ENCODE measurements at regions not wholly inside any gene's neighbourhood (a gene's known extent, or its start where the extent isn't known, plus 50 kb on each side); places are given as distances from the start of the nearest gene placed in this dataset.

DNA sequence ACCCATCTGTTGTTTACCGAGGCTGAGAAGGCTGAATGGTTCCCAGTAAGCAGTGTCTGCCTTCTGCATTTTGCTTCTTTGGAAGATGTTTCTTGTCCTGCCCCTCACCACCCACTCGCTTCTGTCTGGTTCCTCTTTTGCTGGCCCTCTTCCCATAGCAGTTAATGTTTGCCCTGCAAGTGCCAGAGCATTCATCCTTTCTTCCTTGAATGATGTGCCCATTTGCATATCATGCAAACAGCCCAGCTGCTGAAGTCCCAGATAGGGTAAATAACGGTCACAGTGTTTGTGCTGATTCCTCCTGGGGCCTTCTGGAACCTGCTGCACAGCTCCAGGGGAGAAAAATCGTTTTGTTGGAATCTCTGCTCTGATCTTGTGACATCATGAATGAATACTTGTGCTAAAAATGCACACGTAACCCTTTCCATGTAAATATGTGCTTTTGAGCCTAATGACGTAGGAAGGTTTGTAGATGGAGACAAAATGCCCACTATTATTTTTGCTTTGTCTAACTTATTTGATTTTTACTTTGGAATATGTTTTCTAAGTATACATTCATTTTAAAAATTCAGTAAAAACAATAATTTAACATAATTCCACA lies 381.0 kb downstream of the SOX2 start:
- no peak overlapping the region for H3K27ac ChIP-seq
- H3K4me1 ChIP-seq: no peaks in the 10 kb centered on the region
- intact Hi-C loops (cut with DNase I): no loop called here
- H3K27me3 ChIP-seq: no peaks in the 10 kb centered on the region
- TF ChIP-seq POLR2A (IDR thresholded peaks at IDR 0.05) (no peak), CTCF (IDR thresholded peaks at IDR 0.05) (no peak), POLR2AphosphoS5 (IDR thresholded peaks at IDR 0.05; ENCODE audit: insufficient read depth in 1 of 2, low read depth in 1 of 2) (no peak)
- DNase-seq (ENCODE audit: extremely low spot score in 2 of 2): no peak
- H3K36me3 ChIP-seq: no peaks in the 10 kb centered on the region
- no peak overlapping the region for H3K4me3 ChIP-seq
- H3K9me3 ChIP-seq: no peaks in the 10 kb centered on the region

DNA sequence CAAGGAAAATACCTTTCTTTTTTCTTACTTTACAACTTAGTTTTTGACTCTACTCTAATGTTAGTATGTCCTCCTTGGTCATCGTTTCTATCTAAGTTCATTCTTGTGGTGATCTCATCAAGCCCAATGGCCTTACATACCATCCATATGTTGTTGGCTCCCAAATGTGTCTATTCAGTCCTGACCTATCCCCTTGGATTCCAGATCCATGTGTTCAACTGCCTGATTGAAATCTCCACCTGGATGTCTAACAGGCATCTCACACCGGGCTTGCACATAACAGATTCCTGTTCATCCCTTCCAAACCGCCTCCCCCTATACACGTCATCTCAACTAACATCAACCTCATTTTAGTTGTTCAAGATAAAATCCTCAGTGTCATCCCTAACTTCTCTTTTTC lies 382.6 kb downstream of the SOX2 start:
- Histone ChIP-seq H3K4me3 (no peak overlapping the region), H3K9me3 (no peaks in the 10 kb centered on the region), H3K27me3 (no peaks in the 10 kb centered on the region), H3K27ac (no peak overlapping the region), H3K36me3 (no peaks in the 10 kb centered on the region), H3K4me1 (no peaks in the 10 kb centered on the region)
- TF ChIP-seq CTCF (IDR thresholded peaks at IDR 0.05) (no peak), POLR2A (IDR thresholded peaks at IDR 0.05) (no peak), POLR2AphosphoS5 (IDR thresholded peaks at IDR 0.05; ENCODE audit: insufficient read depth in 1 of 2, low read depth in 1 of 2) (no peak)
- DNase-seq (ENCODE audit: extremely low spot score in 2 of 2): no peak
- intact Hi-C loops (cut with DNase I): no loop called here

DNA sequence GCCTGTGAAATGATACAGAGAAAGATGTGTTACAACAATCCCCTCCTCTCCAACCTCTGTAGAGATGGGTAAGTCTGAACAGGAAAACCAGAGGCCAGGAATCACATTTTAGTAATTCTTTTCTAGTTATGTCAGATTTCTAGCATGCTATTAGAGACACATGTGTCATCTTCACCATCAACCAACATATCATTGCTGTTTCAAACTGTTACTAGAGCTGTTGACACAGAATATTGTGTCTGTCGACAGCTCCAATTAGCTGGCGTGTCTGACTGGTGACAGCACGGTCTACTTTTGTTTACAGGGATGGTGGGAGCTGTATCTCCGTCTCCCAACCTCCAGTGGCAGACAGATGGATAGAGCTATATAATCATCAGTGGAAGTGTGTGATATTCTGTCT lies 393.2 kb downstream of the SOX2 start:
- peaks cover 3% of the 10 kb centered on the region for H3K9me3 ChIP-seq
- DNase-seq (ENCODE audit: extremely low spot score in 2 of 2): no peak
- H3K4me1 ChIP-seq: no peaks in the 10 kb centered on the region
- H3K4me3 ChIP-seq: no peak overlapping the region
- no peaks in the 10 kb centered on the region for H3K27me3 ChIP-seq
- H3K27ac ChIP-seq: no peak overlapping the region
- intact Hi-C loops (cut with DNase I): no loop called here
- no peaks in the 10 kb centered on the region for H3K36me3 ChIP-seq
- no peak for TF ChIP-seq POLR2AphosphoS5 (IDR thresholded peaks at IDR 0.05; ENCODE audit: insufficient read depth in 1 of 2, low read depth in 1 of 2)
- no peak for TF ChIP-seq CTCF (IDR thresholded peaks at IDR 0.05)
- no peak for TF ChIP-seq POLR2A (IDR thresholded peaks at IDR 0.05)

GRCh38 chr3:182105875-182106274 lies 394.1 kb downstream of the SOX2 start:
- H3K4me3 ChIP-seq: no peak overlapping the region
- intact Hi-C loops (cut with DNase I): no loop called here
- no peaks in the 10 kb centered on the region for H3K4me1 ChIP-seq
- H3K36me3 ChIP-seq: no peaks in the 10 kb centered on the region
- H3K27me3 ChIP-seq: no peaks in the 10 kb centered on the region
- DNase-seq (ENCODE audit: extremely low spot score in 2 of 2): no peak
- H3K27ac ChIP-seq: no peak overlapping the region
- peaks cover 3% of the 10 kb centered on the region for H3K9me3 ChIP-seq
- no peak for TF ChIP-seq CTCF (IDR thresholded peaks at IDR 0.05)
- TF ChIP-seq POLR2AphosphoS5 (IDR thresholded peaks at IDR 0.05; ENCODE audit: insufficient read depth in 1 of 2, low read depth in 1 of 2): no peak
- TF ChIP-seq POLR2A (IDR thresholded peaks at IDR 0.05): no peak

DNA sequence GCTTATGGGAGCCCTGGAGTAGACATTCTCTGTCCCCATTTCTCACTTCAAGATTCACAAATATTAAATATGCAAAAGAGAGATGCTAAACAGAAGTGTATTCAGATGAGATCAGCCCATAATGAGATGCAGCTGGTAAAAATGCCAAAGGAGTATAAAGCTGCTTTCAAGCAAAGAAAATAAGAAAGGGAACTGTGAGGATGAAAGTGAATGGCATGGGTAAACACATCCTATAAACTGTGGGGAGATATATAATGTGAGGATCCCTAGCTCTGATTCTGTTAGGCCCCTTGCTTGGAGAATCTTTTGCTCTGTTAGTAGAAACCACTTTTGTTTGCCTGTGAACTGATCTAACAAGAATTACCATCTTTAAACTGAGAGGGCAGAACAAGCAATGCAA lies 396.6 kb downstream of the SOX2 start:
- H3K9me3 ChIP-seq: peaks cover 3% of the 10 kb centered on the region
- H3K36me3 ChIP-seq: no peaks in the 10 kb centered on the region
- H3K27ac ChIP-seq: no peak overlapping the region
- no peaks in the 10 kb centered on the region for H3K27me3 ChIP-seq
- no peak for DNase-seq (ENCODE audit: extremely low spot score in 2 of 2)
- H3K4me1 ChIP-seq: no peaks in the 10 kb centered on the region
- intact Hi-C loops (cut with DNase I): no loop called here
- no peak overlapping the region for H3K4me3 ChIP-seq
- TF ChIP-seq CTCF (IDR thresholded peaks at IDR 0.05): no peak

Data from vagina (tissue), 2 donors.